ENCODE measurements at regions not wholly inside any gene's neighbourhood (a gene's known extent, or its start where the extent isn't known, plus 50 kb on each side); places are given as distances from the start of the nearest gene placed in this dataset.

DNA sequence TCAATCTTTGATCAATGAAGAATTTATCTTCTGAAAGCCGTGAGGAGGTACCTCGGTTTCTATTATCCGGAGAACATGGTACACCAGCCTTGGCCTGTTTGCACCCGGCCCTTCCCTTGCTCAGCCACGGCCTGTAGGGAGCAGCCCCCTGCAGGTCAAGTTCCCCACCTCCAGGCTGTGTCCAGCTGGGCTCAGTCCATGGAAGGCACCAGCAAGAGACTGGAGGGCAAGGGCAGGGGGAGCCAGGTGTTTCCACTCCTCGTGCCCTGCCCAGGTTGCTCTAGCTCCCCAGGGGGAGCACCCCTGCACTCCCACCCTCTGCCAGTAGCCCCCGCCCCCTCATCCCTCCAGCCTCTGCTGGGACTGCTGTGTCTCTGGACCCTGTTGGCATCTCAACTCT, 87.3 kb upstream of the ADAMTS2 start (continued):
- TF ChIP-seq, protein P1, sequence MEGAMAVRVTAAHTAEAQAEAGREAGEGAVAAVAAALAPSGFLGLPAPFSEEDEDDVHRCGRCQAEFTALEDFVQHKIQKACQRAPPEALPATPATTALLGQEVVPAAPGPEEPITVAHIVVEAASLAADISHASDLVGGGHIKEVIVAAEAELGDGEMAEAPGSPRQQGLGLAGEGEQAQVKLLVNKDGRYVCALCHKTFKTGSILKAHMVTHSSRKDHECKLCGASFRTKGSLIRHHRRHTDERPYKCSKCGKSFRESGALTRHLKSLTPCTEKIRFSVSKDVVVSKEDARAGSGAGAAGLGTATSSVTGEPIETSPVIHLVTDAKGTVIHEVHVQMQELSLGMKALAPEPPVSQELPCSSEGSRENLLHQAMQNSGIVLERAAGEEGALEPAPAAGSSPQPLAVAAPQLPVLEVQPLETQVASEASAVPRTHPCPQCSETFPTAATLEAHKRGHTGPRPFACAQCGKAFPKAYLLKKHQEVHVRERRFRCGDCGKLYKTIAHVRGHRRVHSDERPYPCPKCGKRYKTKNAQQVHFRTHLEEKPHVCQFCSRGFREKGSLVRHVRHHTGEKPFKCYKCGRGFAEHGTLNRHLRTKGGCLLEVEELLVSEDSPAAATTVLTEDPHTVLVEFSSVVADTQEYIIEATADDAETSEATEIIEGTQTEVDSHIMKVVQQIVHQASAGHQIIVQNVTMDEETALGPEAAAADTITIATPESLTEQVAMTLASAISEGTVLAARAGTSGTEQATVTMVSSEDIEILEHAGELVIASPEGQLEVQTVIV (IDR thresholded peaks at IDR 0.05; ENCODE audit: borderline replicate concordance, partially characterized antibody) = no peak
- TF ChIP-seq NR2F1 (conservative IDR thresholded peaks at IDR 0.05) (no peak), TCF7 (IDR thresholded peaks at IDR 0.05; ENCODE audit: borderline replicate concordance) (no peak), MEF2B (IDR thresholded peaks at IDR 0.05; ENCODE audit: partially characterized antibody, poor library complexity, severe bottlenecking) (no peak), ZNF217 (IDR thresholded peaks at IDR 0.05) (no peak), CREM (IDR thresholded peaks at IDR 0.05; ENCODE audit: low read depth) (no peak), TAF1 (IDR thresholded peaks at IDR 0.05; ENCODE audit: borderline replicate concordance, low read depth, low read length) (no peak), FOXM1 (IDR thresholded peaks at IDR 0.05; ENCODE audit: low read depth, low read length) (no peak)
- TF ChIP-seq, protein P2, sequence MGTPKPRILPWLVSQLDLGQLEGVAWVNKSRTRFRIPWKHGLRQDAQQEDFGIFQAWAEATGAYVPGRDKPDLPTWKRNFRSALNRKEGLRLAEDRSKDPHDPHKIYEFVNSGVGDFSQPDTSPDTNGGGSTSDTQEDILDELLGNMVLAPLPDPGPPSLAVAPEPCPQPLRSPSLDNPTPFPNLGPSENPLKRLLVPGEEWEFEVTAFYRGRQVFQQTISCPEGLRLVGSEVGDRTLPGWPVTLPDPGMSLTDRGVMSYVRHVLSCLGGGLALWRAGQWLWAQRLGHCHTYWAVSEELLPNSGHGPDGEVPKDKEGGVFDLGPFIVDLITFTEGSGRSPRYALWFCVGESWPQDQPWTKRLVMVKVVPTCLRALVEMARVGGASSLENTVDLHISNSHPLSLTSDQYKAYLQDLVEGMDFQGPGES (IDR thresholded peaks at IDR 0.05) = no peak
- TF ChIP-seq, protein P3, sequence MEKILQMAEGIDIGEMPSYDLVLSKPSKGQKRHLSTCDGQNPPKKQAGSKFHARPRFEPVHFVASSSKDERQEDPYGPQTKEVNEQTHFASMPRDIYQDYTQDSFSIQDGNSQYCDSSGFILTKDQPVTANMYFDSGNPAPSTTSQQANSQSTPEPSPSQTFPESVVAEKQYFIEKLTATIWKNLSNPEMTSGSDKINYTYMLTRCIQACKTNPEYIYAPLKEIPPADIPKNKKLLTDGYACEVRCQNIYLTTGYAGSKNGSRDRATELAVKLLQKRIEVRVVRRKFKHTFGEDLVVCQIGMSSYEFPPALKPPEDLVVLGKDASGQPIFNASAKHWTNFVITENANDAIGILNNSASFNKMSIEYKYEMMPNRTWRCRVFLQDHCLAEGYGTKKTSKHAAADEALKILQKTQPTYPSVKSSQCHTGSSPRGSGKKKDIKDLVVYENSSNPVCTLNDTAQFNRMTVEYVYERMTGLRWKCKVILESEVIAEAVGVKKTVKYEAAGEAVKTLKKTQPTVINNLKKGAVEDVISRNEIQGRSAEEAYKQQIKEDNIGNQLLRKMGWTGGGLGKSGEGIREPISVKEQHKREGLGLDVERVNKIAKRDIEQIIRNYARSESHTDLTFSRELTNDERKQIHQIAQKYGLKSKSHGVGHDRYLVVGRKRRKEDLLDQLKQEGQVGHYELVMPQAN (conservative IDR thresholded peaks at IDR 0.05) = no peak
- TF ChIP-seq, protein P4, sequence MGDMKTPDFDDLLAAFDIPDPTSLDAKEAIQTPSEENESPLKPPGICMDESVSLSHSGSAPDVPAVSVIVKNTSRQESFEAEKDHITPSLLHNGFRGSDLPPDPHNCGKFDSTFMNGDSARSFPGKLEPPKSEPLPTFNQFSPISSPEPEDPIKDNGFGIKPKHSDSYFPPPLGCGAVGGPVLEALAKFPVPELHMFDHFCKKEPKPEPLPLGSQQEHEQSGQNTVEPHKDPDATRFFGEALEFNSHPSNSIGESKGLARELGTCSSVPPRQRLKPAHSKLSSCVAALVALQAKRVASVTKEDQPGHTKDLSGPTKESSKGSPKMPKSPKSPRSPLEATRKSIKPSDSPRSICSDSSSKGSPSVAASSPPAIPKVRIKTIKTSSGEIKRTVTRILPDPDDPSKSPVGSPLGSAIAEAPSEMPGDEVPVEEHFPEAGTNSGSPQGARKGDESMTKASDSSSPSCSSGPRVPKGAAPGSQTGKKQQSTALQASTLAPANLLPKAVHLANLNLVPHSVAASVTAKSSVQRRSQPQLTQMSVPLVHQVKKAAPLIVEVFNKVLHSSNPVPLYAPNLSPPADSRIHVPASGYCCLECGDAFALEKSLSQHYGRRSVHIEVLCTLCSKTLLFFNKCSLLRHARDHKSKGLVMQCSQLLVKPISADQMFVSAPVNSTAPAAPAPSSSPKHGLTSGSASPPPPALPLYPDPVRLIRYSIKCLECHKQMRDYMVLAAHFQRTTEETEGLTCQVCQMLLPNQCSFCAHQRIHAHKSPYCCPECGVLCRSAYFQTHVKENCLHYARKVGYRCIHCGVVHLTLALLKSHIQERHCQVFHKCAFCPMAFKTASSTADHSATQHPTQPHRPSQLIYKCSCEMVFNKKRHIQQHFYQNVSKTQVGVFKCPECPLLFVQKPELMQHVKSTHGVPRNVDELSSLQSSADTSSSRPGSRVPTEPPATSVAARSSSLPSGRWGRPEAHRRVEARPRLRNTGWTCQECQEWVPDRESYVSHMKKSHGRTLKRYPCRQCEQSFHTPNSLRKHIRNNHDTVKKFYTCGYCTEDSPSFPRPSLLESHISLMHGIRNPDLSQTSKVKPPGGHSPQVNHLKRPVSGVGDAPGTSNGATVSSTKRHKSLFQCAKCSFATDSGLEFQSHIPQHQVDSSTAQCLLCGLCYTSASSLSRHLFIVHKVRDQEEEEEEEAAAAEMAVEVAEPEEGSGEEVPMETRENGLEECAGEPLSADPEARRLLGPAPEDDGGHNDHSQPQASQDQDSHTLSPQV (IDR thresholded peaks at IDR 0.05) = no peak
- TF ChIP-seq, protein P5, sequence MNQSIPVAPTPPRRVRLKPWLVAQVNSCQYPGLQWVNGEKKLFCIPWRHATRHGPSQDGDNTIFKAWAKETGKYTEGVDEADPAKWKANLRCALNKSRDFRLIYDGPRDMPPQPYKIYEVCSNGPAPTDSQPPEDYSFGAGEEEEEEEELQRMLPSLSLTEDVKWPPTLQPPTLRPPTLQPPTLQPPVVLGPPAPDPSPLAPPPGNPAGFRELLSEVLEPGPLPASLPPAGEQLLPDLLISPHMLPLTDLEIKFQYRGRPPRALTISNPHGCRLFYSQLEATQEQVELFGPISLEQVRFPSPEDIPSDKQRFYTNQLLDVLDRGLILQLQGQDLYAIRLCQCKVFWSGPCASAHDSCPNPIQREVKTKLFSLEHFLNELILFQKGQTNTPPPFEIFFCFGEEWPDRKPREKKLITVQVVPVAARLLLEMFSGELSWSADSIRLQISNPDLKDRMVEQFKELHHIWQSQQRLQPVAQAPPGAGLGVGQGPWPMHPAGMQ (IDR thresholded peaks at IDR 0.05; ENCODE audit: borderline replicate concordance) = no peak
- TF ChIP-seq, protein P6, sequence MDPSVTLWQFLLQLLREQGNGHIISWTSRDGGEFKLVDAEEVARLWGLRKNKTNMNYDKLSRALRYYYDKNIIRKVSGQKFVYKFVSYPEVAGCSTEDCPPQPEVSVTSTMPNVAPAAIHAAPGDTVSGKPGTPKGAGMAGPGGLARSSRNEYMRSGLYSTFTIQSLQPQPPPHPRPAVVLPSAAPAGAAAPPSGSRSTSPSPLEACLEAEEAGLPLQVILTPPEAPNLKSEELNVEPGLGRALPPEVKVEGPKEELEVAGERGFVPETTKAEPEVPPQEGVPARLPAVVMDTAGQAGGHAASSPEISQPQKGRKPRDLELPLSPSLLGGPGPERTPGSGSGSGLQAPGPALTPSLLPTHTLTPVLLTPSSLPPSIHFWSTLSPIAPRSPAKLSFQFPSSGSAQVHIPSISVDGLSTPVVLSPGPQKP (IDR thresholded peaks at IDR 0.05; ENCODE audit: low read depth, low read length) = no peak
